GM08714 (cell line): ENCODE measurements at regions not wholly inside any gene's neighbourhood (a gene's known extent, or its start where the extent isn't known, plus 50 kb on each side); places are given as distances from the start of the nearest gene placed in this dataset.

ENCODE experiments used
- H3K4me3 ChIP-seq: fragments of 200-500 bp; sonication (Bioruptor generic); 2 replicates; pipeline ENCODE4 v1.5.1; 2014; ENCODE audit warnings: mild to moderate bottlenecking, low read length, inconsistent platforms
- ZNF274 ChIP-seq: IDR thresholded peaks from 2 replicates; pipeline ENCODE4 v1.6.1; 2012; ENCODE audit warnings: mild to moderate bottlenecking, low read depth, low read length

GRCh38 chr4:22970665-22971064 is 277.9 kb downstream of the GBA3 start:
- H3K4me3 ChIP-seq: no peak overlapping the region
- TF ChIP-seq ZNF274: no peak

GRCh38 chr4:22969287-22969896 is 276.7 kb downstream of the GBA3 start:
- H3K4me3 ChIP-seq: no peak overlapping the region

GRCh38 chr4:22962295-22962694 is 269.6 kb downstream of the GBA3 start:
- no peak overlapping the region for H3K4me3 ChIP-seq
- TF ChIP-seq ZNF274: no peak

More at GRCh38 chr4:22969287-22969896, 276.7 kb downstream of the GBA3 start:
- no peak for TF ChIP-seq ZNF274

GRCh38 chr4:22959483-22959882 is 266.7 kb downstream of the GBA3 start:
- no peak for TF ChIP-seq ZNF274
- no peak overlapping the region for H3K4me3 ChIP-seq

- no peak for TF ChIP-seq ZNF274
- no peak overlapping the region for H3K4me3 ChIP-seq
Observed at GRCh38 chr4:22957774-22958309, 265.1 kb downstream of the GBA3 start.

- no peak for TF ChIP-seq ZNF274
- H3K4me3 ChIP-seq: no peak overlapping the region
Observed at GRCh38 chr4:22949161-22949855, 256.6 kb downstream of the GBA3 start.

- no peak overlapping the region for H3K4me3 ChIP-seq
- TF ChIP-seq ZNF274: no peak
Observed at GRCh38 chr4:22947851-22948250, 255.1 kb downstream of the GBA3 start.

- TF ChIP-seq ZNF274: no peak
- H3K4me3 ChIP-seq: no peak overlapping the region
Observed at GRCh38 chr4:22942920-22943559, 250.3 kb downstream of the GBA3 start.

GRCh38 chr4:22941688-22942375 is 249.1 kb downstream of the GBA3 start:
- no peak for TF ChIP-seq ZNF274
- H3K4me3 ChIP-seq: no peak overlapping the region

- H3K4me3 ChIP-seq: no peak overlapping the region
- no peak for TF ChIP-seq ZNF274
Observed at GRCh38 chr4:22932326-22932725, 239.6 kb downstream of the GBA3 start.

GRCh38 chr4:22922426-22922825 is 229.7 kb downstream of the GBA3 start:
- no peak for TF ChIP-seq ZNF274
- no peak overlapping the region for H3K4me3 ChIP-seq

GRCh38 chr4:22921936-22922335 is 229.2 kb downstream of the GBA3 start:
- TF ChIP-seq ZNF274: no peak
- no peak overlapping the region for H3K4me3 ChIP-seq

- no peak overlapping the region for H3K4me3 ChIP-seq
- no peak for TF ChIP-seq ZNF274
Observed at GRCh38 chr4:22911285-22911684, 218.5 kb downstream of the GBA3 start.

GRCh38 chr4:22910200-22910599 is 217.5 kb downstream of the GBA3 start:
- no peak overlapping the region for H3K4me3 ChIP-seq
- TF ChIP-seq ZNF274: no peak
